ENCODE measurements at regions not wholly inside any gene's neighbourhood (a gene's known extent, or its start where the extent isn't known, plus 50 kb on each side); places are given as distances from the start of the nearest gene placed in this dataset.
"Not testable (repeated sequence)": the region's sequence is repeated elsewhere in the genome, so short reads cannot be mapped to it uniquely, and the experiment has no call there.

DNA sequence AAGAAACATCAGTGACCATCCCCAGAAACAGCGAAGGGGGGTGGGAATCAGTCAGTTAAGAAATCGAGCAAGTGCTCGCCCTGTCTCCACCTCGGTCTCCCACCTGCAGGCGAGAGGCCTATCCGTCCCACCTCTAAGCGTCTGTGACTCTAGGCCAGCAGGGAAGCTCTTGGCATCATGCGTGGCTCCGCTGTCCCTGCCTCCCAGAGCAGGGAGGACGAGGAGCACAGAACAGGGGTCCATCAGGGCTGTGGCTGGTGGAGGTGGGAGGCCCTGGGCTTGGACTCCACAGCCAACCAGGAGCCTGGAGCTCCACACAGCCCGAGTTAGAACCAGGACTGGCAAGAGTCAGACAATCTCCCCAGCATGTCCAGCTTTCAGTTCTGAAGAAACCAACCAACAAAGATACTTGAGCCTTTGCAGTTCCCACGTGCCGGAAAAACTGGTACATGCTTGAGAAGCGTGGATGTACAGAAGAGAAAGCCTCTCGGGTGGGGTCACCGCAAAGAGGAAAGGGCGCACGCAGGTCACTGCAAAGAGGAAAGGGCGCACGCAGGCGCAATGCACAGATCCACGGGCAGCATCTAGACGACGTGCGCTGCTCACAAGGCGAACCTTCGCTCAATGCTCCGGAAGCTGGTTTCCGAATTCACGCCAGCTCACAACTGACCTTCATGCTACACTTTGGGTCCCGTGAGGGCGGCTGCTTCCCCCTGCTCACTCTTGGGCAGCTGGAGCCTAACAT, 104.5 kb upstream of the ALKAL2 start:
- no peak for DNase-seq (ENCODE audit: low read depth)
- TF ChIP-seq, protein P1, sequence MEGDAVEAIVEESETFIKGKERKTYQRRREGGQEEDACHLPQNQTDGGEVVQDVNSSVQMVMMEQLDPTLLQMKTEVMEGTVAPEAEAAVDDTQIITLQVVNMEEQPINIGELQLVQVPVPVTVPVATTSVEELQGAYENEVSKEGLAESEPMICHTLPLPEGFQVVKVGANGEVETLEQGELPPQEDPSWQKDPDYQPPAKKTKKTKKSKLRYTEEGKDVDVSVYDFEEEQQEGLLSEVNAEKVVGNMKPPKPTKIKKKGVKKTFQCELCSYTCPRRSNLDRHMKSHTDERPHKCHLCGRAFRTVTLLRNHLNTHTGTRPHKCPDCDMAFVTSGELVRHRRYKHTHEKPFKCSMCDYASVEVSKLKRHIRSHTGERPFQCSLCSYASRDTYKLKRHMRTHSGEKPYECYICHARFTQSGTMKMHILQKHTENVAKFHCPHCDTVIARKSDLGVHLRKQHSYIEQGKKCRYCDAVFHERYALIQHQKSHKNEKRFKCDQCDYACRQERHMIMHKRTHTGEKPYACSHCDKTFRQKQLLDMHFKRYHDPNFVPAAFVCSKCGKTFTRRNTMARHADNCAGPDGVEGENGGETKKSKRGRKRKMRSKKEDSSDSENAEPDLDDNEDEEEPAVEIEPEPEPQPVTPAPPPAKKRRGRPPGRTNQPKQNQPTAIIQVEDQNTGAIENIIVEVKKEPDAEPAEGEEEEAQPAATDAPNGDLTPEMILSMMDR (IDR thresholded peaks at IDR 0.05; ENCODE audit: insufficient read depth, low read length, severe bottlenecking): no peak
- Histone ChIP-seq H3K4me3 (ENCODE audit: low read depth, low read length) (no peak overlapping the region), H3K36me3 (ENCODE audit: control insufficient read depth, insufficient read depth, low read length) (no peaks in the 10 kb centered on the region), H3K27me3 (ENCODE audit: control insufficient read depth, insufficient read depth, low read length) (no peaks in the 10 kb centered on the region)
- no peak for FAIRE-seq

DNA sequence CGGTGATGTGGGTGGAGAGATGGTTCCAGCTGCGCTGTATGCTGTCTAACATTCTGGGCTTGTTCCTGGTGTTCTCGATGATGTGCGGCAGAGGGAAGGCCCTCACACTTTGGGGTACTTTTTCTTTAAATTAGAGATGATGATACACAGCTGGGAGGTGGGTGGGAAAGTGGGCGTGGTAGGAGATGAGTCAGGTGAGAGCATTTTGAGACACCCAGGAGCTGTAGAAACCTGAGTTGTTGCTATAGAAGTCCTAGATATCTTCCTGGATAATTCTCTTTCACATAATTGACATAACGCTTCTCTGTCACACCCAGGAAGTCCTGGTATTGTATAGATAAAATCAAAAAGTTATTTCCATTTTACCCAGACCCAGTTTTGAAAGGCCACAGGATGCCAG, 103.8 kb upstream of the ALKAL2 start:
- no peak overlapping the region for H3K4me3 ChIP-seq (ENCODE audit: low read depth, low read length)
- H3K36me3 ChIP-seq (ENCODE audit: control insufficient read depth, insufficient read depth, low read length): no peaks in the 10 kb centered on the region
- TF ChIP-seq, protein P1 (IDR thresholded peaks at IDR 0.05; ENCODE audit: insufficient read depth, low read length, severe bottlenecking): no peak
- FAIRE-seq: no peak
- no peak for DNase-seq (ENCODE audit: low read depth)
- no peaks in the 10 kb centered on the region for H3K27me3 ChIP-seq (ENCODE audit: control insufficient read depth, insufficient read depth, low read length)

DNA sequence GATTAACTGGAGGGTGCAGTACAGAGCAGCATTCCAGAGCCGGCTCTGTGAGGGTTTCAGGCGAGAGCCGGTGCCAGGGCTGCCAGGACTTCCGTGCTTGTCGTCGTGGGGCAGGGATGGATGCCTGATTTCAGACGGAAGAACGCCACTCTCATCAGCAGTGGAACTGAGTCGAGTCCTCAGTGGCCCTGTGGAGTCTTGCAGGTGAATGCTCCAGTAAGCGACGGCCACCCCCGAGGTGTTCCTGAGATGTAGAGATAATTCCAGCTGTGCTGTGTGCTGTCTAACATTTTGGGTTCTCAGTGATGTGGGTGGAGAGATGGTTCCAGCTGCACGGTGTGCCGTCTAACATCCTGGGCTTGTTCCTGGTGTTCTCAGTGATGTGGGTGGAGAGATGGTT, 103.1 kb upstream of the ALKAL2 start:
- FAIRE-seq (no peak), DNase-seq (ENCODE audit: low read depth) (no peak)

DNA sequence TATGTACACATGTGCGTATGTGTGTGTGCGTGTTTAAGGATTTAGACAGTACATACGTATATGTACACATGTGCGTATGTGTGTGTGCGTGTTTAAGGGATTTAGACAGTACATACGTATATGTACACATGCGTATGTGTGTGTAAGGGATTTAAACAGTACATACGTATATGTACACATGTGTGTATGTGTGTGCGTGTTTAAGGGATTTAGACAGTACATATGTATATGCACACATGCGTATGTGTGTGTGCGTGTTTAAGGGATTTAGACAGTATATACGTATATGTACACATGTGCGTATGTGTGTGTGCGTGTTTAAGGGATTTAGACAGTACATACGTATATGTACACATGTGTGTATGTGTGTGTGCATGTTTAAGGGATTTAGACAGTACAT, 102.1 kb upstream of the ALKAL2 start:
- not testable (repeated sequence) for H3K4me3 ChIP-seq (ENCODE audit: low read depth, low read length); DNase-seq (ENCODE audit: low read depth); FAIRE-seq; H3K27me3 ChIP-seq (ENCODE audit: control insufficient read depth, insufficient read depth, low read length); H3K36me3 ChIP-seq (ENCODE audit: control insufficient read depth, insufficient read depth, low read length)

More for the DNA sequence above, 103.1 kb upstream of the ALKAL2 start:
- no peaks in the 10 kb centered on the region for H3K27me3 ChIP-seq (ENCODE audit: control insufficient read depth, insufficient read depth, low read length)
- H3K4me3 ChIP-seq (ENCODE audit: low read depth, low read length): no peak overlapping the region
- TF ChIP-seq, protein P1 (IDR thresholded peaks at IDR 0.05; ENCODE audit: insufficient read depth, low read length, severe bottlenecking): no peak
- H3K36me3 ChIP-seq (ENCODE audit: control insufficient read depth, insufficient read depth, low read length): no peaks in the 10 kb centered on the region

DNA sequence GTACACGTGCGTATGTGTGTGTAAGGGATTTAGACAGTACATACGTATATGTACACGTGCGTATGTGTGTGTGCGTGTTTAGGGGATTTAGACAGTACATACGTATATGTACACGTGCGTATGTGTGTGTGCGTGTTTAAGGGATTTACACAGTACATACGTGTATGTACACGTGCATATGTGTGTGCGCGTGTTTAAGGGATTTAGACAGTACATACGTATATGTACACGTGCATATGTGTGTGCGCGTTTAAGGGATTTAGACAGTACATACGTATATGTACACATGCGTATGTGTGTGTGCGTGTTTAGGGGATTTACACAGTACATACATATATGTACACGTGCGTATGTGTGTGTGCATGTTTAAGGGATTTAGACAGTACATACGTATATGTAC, 100.9 kb upstream of the ALKAL2 start:
- not testable (repeated sequence) for H3K4me3 ChIP-seq (ENCODE audit: low read depth, low read length); FAIRE-seq; DNase-seq (ENCODE audit: low read depth); H3K36me3 ChIP-seq (ENCODE audit: control insufficient read depth, insufficient read depth, low read length); H3K27me3 ChIP-seq (ENCODE audit: control insufficient read depth, insufficient read depth, low read length)

DNA sequence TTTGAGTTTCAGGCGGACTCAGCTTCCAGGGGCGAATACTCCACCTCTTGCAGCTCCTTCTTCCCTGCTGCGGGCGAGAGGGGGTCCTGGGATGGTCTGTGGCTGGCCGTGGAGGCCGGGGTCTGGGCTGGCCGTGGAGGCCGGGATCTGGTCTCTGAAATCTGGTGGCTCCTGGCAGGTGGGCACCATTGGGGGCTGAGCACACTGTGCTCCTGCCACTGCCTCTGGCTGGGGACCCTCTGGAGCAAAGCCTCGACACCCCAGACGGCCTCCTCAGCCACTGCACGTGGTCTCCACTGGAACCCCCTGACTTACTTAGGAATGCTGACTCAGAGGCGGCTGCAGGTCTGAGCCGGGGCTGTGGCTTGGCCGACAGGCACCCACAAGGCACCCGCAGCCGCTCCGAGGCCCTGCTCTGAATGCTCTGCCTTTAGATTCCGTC, 100.1 kb upstream of the ALKAL2 start:
- H3K4me3 ChIP-seq (ENCODE audit: low read depth, low read length): no peak overlapping the region
- no peak for DNase-seq (ENCODE audit: low read depth)
- no peak for FAIRE-seq
- H3K36me3 ChIP-seq (ENCODE audit: control insufficient read depth, insufficient read depth, low read length): no peaks in the 10 kb centered on the region
- no peaks in the 10 kb centered on the region for H3K27me3 ChIP-seq (ENCODE audit: control insufficient read depth, insufficient read depth, low read length)
- TF ChIP-seq, protein P1 (IDR thresholded peaks at IDR 0.05; ENCODE audit: insufficient read depth, low read length, severe bottlenecking): no peak
